SK-N-SH (cell line): ENCODE measurements at regions not wholly inside any gene's neighbourhood (a gene's known extent, or its start where the extent isn't known, plus 50 kb on each side); places are given as distances from the start of the nearest gene placed in this dataset.

Source experiments
- CTCF ChIA-PET: fragments of 300-600, 350-600 bp; formaldehyde crosslinking; extraction: SDS; loops from one replicate; lab custom pipeline; 2021; lab: Yijun Ruan, JAX
- POLR2A ChIA-PET: fragments of 350-600 bp; sonication (Branson Sonifier 250); formaldehyde crosslinking; extraction: SDS; loops from one replicate; lab custom pipeline; 2020; ENCODE audit warnings: antibody characterized with exemption, inconsistent platforms; lab: Yijun Ruan, JAX
- DNase-seq: peaks from one replicate; pipeline ENCODE4 v3.0.0; 2012
- H2AFZ ChIP-seq: fragments of 200-600 bp; sonication (generic); 2 replicates; pipeline ENCODE4 v1.8.1; 2016; ENCODE audit warnings: antibody characterized with exemption, mild to moderate bottlenecking, low read depth
- H3F3A ChIP-seq: fragments of 200-600 bp; sonication (generic); replicated peaks from 2 replicates; pipeline ENCODE3; 2016; ENCODE audit warnings: antibody characterized with exemption, mild to moderate bottlenecking; ENCODE audit not compliant: insufficient read depth
- H3K27ac ChIP-seq, 2 experiments: fragments of 200-500 bp in 1 of 2; fragments of 200-600 bp in 1 of 2; sonication (Bioruptor generic) in 1 of 2; sonication (generic), shearing (Covaris generic) in 1 of 2; 2 replicates each; pipeline versions ENCODE4 v1.5.1 to v1.6.1; 2014 to 2016; ENCODE audit warnings: low read depth in 2 of 2, inconsistent platforms in 1 of 2, low read length in 1 of 2, mild to moderate bottlenecking in 1 of 2, mixed read lengths in 1 of 2
- H3K27me3 ChIP-seq: fragments of 200-600 bp; sonication (generic), shearing (Covaris generic); 2 replicates; pipeline ENCODE4 v1.6.1; 2016; ENCODE audit warnings: mixed run types; ENCODE audit not compliant: insufficient read depth
- H3K36me3 ChIP-seq, 2 experiments: fragments of 200-500 bp in 1 of 2; fragments of 200-600 bp in 1 of 2; sonication (Bioruptor generic) in 1 of 2; sonication (generic) in 1 of 2; replicated peaks in 1 of 2; 2 replicates each; pipeline versions ENCODE3 to v1.5.1; 2014 to 2016; ENCODE audit warnings: low read length in 1 of 2, mild to moderate bottlenecking in 1 of 2; ENCODE audit not compliant: insufficient read depth in 2 of 2, control insufficient read depth in 1 of 2
- H3K4me1 ChIP-seq, 2 experiments: fragments of 200-500 bp in 1 of 2; fragments of 200-600 bp in 1 of 2; sonication (Bioruptor generic) in 1 of 2; sonication (generic), shearing (Covaris generic) in 1 of 2; 2 replicates each; pipeline versions ENCODE4 v1.5.1 to v1.6.1; 2014 to 2016; ENCODE audit warnings: low read depth in 1 of 2, low read length in 1 of 2, mixed run types in 1 of 2; ENCODE audit not compliant: insufficient read depth in 2 of 2, control insufficient read depth in 1 of 2
- H3K4me2 ChIP-seq: fragments of 200-600 bp; sonication (generic), shearing (Covaris generic); 2 replicates; pipeline ENCODE4 v1.6.1; 2017; ENCODE audit warnings: mixed run types
- H3K4me3 ChIP-seq, 2 experiments: fragments of 200-500 bp in 1 of 2; fragments of 200-600 bp in 1 of 2; sonication (Bioruptor generic) in 1 of 2; sonication (generic), shearing (Covaris generic) in 1 of 2; 2 replicates each; pipeline versions ENCODE4 v1.5.1 to v1.8.1; 2014 to 2016; ENCODE audit warnings: low read depth in 2 of 2, inconsistent platforms in 1 of 2, low read length in 1 of 2, mild to moderate bottlenecking in 1 of 2, mixed read lengths in 1 of 2, moderate library complexity in 1 of 2
- H3K79me2 ChIP-seq: fragments of 200-600 bp; sonication (generic); 2 replicates; pipeline ENCODE4 v1.8.1; 2017; ENCODE audit warnings: mild to moderate bottlenecking; ENCODE audit not compliant: insufficient read depth
- H3K9ac ChIP-seq: fragments of 200-600 bp; sonication (generic); 2 replicates; pipeline ENCODE4 v1.6.1; 2017; ENCODE audit warnings: mixed run types
- H3K9me2 ChIP-seq: fragments of 200-600 bp; sonication (generic); 2 replicates; pipeline ENCODE4 v1.6.1; 2017; ENCODE audit warnings: mixed run types
- H3K9me3 ChIP-seq: fragments of 200-600 bp; sonication (generic); 2 replicates; pipeline ENCODE4 v1.6.1; 2017; ENCODE audit warnings: mixed run types, mild to moderate bottlenecking, moderate library complexity
- H4K20me1 ChIP-seq: fragments of 200-600 bp; sonication (generic); 2 replicates; pipeline ENCODE4 v1.6.1; 2017; ENCODE audit warnings: mild to moderate bottlenecking, mixed run types; ENCODE audit not compliant: insufficient read depth
- CHD2 ChIP-seq: fragments of 150-350 bp; IDR thresholded peaks from 2 replicates; pipeline ENCODE4 v1.6.1; 2018; ENCODE audit warnings: low read length; ENCODE audit not compliant: partially characterized antibody
- EP300 ChIP-seq, 2 experiments: IDR thresholded peaks; 2 replicates each; pipeline versions ENCODE4 v1.4.0 to v1.6.1; 2012; ENCODE audit warnings: borderline replicate concordance in 1 of 2, low read depth in 1 of 2, low read length in 1 of 2
- FOSL2 ChIP-seq: IDR thresholded peaks from 2 replicates; pipeline ENCODE4 v1.4.0; 2012; ENCODE audit warnings: low read depth, mild to moderate bottlenecking, moderate library complexity, borderline replicate concordance
- FOXJ3 ChIP-seq: sonication (generic); formaldehyde crosslinking; IDR thresholded peaks from 2 replicates; pipeline ENCODE4 v1.5.1; 2020; ENCODE audit warnings: mild to moderate bottlenecking, missing genetic modification reagents
- GATA2 ChIP-seq: sonication (generic); formaldehyde crosslinking; IDR thresholded peaks from 2 replicates; pipeline ENCODE4 v1.5.0; 2020; ENCODE audit warnings: mild to moderate bottlenecking, missing genetic modification reagents
- IRF3 ChIP-seq: fragments of 150-350 bp; IDR thresholded peaks from 2 replicates; pipeline ENCODE4 v1.6.1; 2016; ENCODE audit warnings: mild to moderate bottlenecking, low read depth, low read length
- JUND ChIP-seq: IDR thresholded peaks from 2 replicates; pipeline ENCODE4 v1.4.0; 2012
- MXI1 ChIP-seq: IDR thresholded peaks from 2 replicates; pipeline ENCODE4 v1.6.1; 2012; ENCODE audit warnings: mild to moderate bottlenecking, low read depth, low read length, improper control_type of control experiment
- RFX5 ChIP-seq: IDR thresholded peaks from 2 replicates; pipeline ENCODE4 v1.6.1; 2012; ENCODE audit warnings: mild to moderate bottlenecking, improper control_type of control experiment, low read length
- SIN3A ChIP-seq: IDR thresholded peaks from 2 replicates; pipeline ENCODE4 v1.6.1; 2012; ENCODE audit warnings: low read depth, mild to moderate bottlenecking, low read length, moderate library complexity, borderline replicate concordance
- TAF1 ChIP-seq: IDR thresholded peaks from 2 replicates; pipeline ENCODE4 v1.6.1; 2012; ENCODE audit warnings: low read depth, mild to moderate bottlenecking, low read length, moderate library complexity, borderline replicate concordance
- TCF12 ChIP-seq: IDR thresholded peaks from 2 replicates; pipeline ENCODE4 v1.4.0; 2012
- TEAD4 ChIP-seq: IDR thresholded peaks from 2 replicates; pipeline ENCODE4 v1.4.0; 2012; ENCODE audit warnings: mild to moderate bottlenecking, borderline replicate concordance; ENCODE audit not compliant: insufficient read depth
- USF1 ChIP-seq: IDR thresholded peaks from 2 replicates; pipeline ENCODE4 v1.4.0; 2012; ENCODE audit warnings: low read depth, borderline replicate concordance
- YY1 ChIP-seq: IDR thresholded peaks from 2 replicates; pipeline ENCODE4 v1.4.0; 2012; ENCODE audit warnings: low read depth, mild to moderate bottlenecking
- WGBS: methylation state at CpG from one replicate; pipeline ENCODE4 v1.1.6; 2017; ENCODE audit warnings: low lambda C conversion rate; 5-methylcytosine and 5-hydroxymethylcytosine counted together
- TF ChIP-seq, protein P1 (sequence below): fragments of 150-350 bp; IDR thresholded peaks from 2 replicates; pipeline ENCODE4 v1.6.1; 2017; ENCODE audit warnings: antibody characterized with exemption, low read length, low read depth, borderline replicate concordance

GRCh38 chr13:73451221-73452029, 392.6 kb downstream of the KLF5 start:
- CTCF ChIA-PET, result no interaction called here
- 81% methylated on average over 10 of the region's 10 CpGs for WGBS
- Histone ChIP-seq H3K9me2 (no peaks in the 10 kb centered on the region), H3K27me3 (no peaks in the 10 kb centered on the region), H4K20me1 (no peaks in the 10 kb centered on the region), H3K4me2 (no peak overlapping the region), H3F3A (no peaks in the 10 kb centered on the region), H3K4me3 (no peak overlapping the region), H2AFZ (no peak overlapping the region), H3K27ac (no peak overlapping the region), H3K9ac (no peak overlapping the region), H3K4me1 (no peaks in the 10 kb centered on the region), H3K9me3 (no peaks in the 10 kb centered on the region), H3K79me2 (no peaks in the 10 kb centered on the region), H3K36me3 (no peaks in the 10 kb centered on the region)
- no peak for DNase-seq
- POLR2A ChIA-PET, result no interaction called here
- TF ChIP-seq SIN3A, result no peak
- TF ChIP-seq FOSL2, result no peak

- Histone ChIP-seq H3K4me1 (no peaks in the 10 kb centered on the region), H3K9me3 (no peaks in the 10 kb centered on the region), H3K4me2 (no peak overlapping the region), H3F3A (no peaks in the 10 kb centered on the region), H3K79me2 (no peaks in the 10 kb centered on the region), H4K20me1 (no peaks in the 10 kb centered on the region), H2AFZ (no peak overlapping the region), H3K27ac (no peak overlapping the region), H3K27me3 (no peaks in the 10 kb centered on the region), H3K9me2 (no peaks in the 10 kb centered on the region), H3K4me3 (no peak overlapping the region), H3K9ac (no peak overlapping the region), H3K36me3 (no peaks in the 10 kb centered on the region)
- POLR2A ChIA-PET, result no interaction called here
- DNase-seq, result no peak
- CTCF ChIA-PET, result no interaction called here
- no peak for TF ChIP-seq TCF12
- no peak for TF ChIP-seq MXI1
- TF ChIP-seq IRF3, result no peak
- TF ChIP-seq FOXJ3 (CRISPR knock-in tag), result no peak
- 38% methylated on average over 2 of the region's 2 CpGs for WGBS
Measured at GRCh38 chr13:73450583-73450982, 391.8 kb downstream of the KLF5 start.

GRCh38 chr13:73449252-73449651, 390.4 kb downstream of the KLF5 start:
- no peaks in the 10 kb centered on the region for H3K9me2 ChIP-seq
- 6% methylated on average over 1 of the region's 1 CpG for WGBS
- H3K4me2 ChIP-seq, result no peak overlapping the region
- H3K79me2 ChIP-seq, result no peaks in the 10 kb centered on the region
- no peak overlapping the region for H3K9ac ChIP-seq
- H2AFZ ChIP-seq, result no peak overlapping the region
- H3K27me3 ChIP-seq, result no peaks in the 10 kb centered on the region
- no peaks in the 10 kb centered on the region for H3K4me1 ChIP-seq
- ChIA-PET CTCF (no interaction called here), POLR2A (interaction anchor here (0.6 kb wide), 1 partner anchor 22 kb away, joined by 3 read pairs; no protein-coding TSS in a partner anchor)
- H3K9me3 ChIP-seq, result no peaks in the 10 kb centered on the region
- H3K4me3 ChIP-seq, result no peak overlapping the region
- no peaks in the 10 kb centered on the region for H3K36me3 ChIP-seq
- no peaks in the 10 kb centered on the region for H4K20me1 ChIP-seq
- no peak for DNase-seq
- H3K27ac ChIP-seq, result no peak overlapping the region
- no peaks in the 10 kb centered on the region for H3F3A ChIP-seq
- TF ChIP-seq TEAD4 (no peak), TAF1 (no peak), EP300 (IDR thresholded peaks at IDR 0.05; ENCODE audit: borderline replicate concordance in 1 of 2, low read depth in 1 of 2, low read length in 1 of 2) (no peak), YY1 (no peak), JUND (no peak), RFX5 (no peak), GATA2 (CRISPR knock-in tag) (no peak), CHD2 (no peak), SIN3A (no peak), USF1 (no peak)
- TF ChIP-seq, protein P1, sequence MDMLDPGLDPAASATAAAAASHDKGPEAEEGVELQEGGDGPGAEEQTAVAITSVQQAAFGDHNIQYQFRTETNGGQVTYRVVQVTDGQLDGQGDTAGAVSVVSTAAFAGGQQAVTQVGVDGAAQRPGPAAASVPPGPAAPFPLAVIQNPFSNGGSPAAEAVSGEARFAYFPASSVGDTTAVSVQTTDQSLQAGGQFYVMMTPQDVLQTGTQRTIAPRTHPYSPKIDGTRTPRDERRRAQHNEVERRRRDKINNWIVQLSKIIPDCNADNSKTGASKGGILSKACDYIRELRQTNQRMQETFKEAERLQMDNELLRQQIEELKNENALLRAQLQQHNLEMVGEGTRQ, result no peak
